ENCODE measurements at regions not wholly inside any gene's neighbourhood (a gene's known extent, or its start where the extent isn't known, plus 50 kb on each side); places are given as distances from the start of the nearest gene placed in this dataset.

- no peaks in the 10 kb centered on the region for H3K4me1 Mint-ChIP-seq
- H3K9me3 Mint-ChIP-seq: peaks cover 10% of the 10 kb centered on the region
- intact Hi-C loops (cut with micrococcal nuclease): no loop called here
- H3K36me3 Mint-ChIP-seq (ENCODE audit: low read depth): no peaks in the 10 kb centered on the region
- no peak for TF ChIP-seq CTCF (IDR thresholded peaks at IDR 0.05)
- no peak overlapping the region for H3K4me3 Mint-ChIP-seq
- no peak overlapping the region for H3K27ac Mint-ChIP-seq
- ATAC-seq (ENCODE audit: low read depth) (no peak), DNase-seq (no peak)
- H3K27me3 Mint-ChIP-seq: peaks cover 3% of the 10 kb centered on the region
- POLR2A ChIA-PET: no interaction called here
- CTCF ChIA-PET: no interaction called here
These were observed 107.8 kb upstream of the CXCL12 start for GRCh38 chr10:44492678-44493077.

GRCh38 chr10:44498222-44498621 lies 113.3 kb upstream of the CXCL12 start:
- intact Hi-C loops (cut with micrococcal nuclease): no loop called here
- ChIA-PET POLR2A (no interaction called here), CTCF (no interaction called here)

GRCh38 chr10:44500451-44500850 lies 115.6 kb upstream of the CXCL12 start:
- Mint-ChIP-seq H3K4me1 (no peaks in the 10 kb centered on the region), H3K27me3 (no peaks in the 10 kb centered on the region), H3K9me3 (peaks cover 9% of the 10 kb centered on the region), H3K36me3 (ENCODE audit: low read depth) (no peaks in the 10 kb centered on the region), H3K4me3 (no peak overlapping the region), H3K27ac (no peak overlapping the region)
- no peak for TF ChIP-seq CTCF (IDR thresholded peaks at IDR 0.05)
- intact Hi-C loops (cut with micrococcal nuclease): no loop called here
- CTCF ChIA-PET: no interaction called here
- ATAC-seq (ENCODE audit: low read depth): no peak
- POLR2A ChIA-PET: no interaction called here
- DNase-seq: no peak

More at GRCh38 chr10:44498222-44498621, 113.3 kb upstream of the CXCL12 start:
- ATAC-seq (ENCODE audit: low read depth) (no peak), DNase-seq (no peak)
- Mint-ChIP-seq H3K4me3 (no peak overlapping the region), H3K9me3 (peaks cover 5% of the 10 kb centered on the region), H3K4me1 (no peaks in the 10 kb centered on the region), H3K27ac (no peak overlapping the region), H3K36me3 (ENCODE audit: low read depth) (no peaks in the 10 kb centered on the region), H3K27me3 (no peaks in the 10 kb centered on the region)
- no peak for TF ChIP-seq CTCF (IDR thresholded peaks at IDR 0.05)

GRCh38 chr10:44506386-44506785 lies 121.5 kb upstream of the CXCL12 start:
- peaks cover 3% of the 10 kb centered on the region for H3K9me3 Mint-ChIP-seq
- no peaks in the 10 kb centered on the region for H3K27me3 Mint-ChIP-seq
- no peak overlapping the region for H3K4me3 Mint-ChIP-seq

GRCh38 chr10:44510379-44511115 lies 125.7 kb upstream of the CXCL12 start:
- Mint-ChIP-seq H3K27ac (no peak overlapping the region), H3K27me3 (no peaks in the 10 kb centered on the region), H3K36me3 (ENCODE audit: low read depth) (no peaks in the 10 kb centered on the region), H3K4me1 (no peaks in the 10 kb centered on the region), H3K9me3 (no peaks in the 10 kb centered on the region), H3K4me3 (no peak overlapping the region)
- CTCF ChIA-PET: no interaction called here
- TF ChIP-seq CTCF (IDR thresholded peaks at IDR 0.05): no peak
- intact Hi-C loops (cut with micrococcal nuclease): no loop called here
- DNase-seq (no peak), ATAC-seq (ENCODE audit: low read depth) (no peak)
- POLR2A ChIA-PET: no interaction called here

More at GRCh38 chr10:44506386-44506785, 121.5 kb upstream of the CXCL12 start:
- DNase-seq (no peak), ATAC-seq (ENCODE audit: low read depth) (no peak)
- Mint-ChIP-seq H3K4me1 (no peaks in the 10 kb centered on the region), H3K36me3 (ENCODE audit: low read depth) (no peaks in the 10 kb centered on the region), H3K27ac (no peak overlapping the region)
- intact Hi-C loops (cut with micrococcal nuclease): no loop called here
- CTCF ChIA-PET: no interaction called here
- TF ChIP-seq CTCF (IDR thresholded peaks at IDR 0.05): no peak
- POLR2A ChIA-PET: no interaction called here

Data from activated B cell treated with CpG ODN at 0.5 μM for 24 hours (primary cell).